ENCODE measurements at regions not wholly inside any gene's neighbourhood (a gene's known extent, or its start where the extent isn't known, plus 50 kb on each side); places are given as distances from the start of the nearest gene placed in this dataset.

DNA sequence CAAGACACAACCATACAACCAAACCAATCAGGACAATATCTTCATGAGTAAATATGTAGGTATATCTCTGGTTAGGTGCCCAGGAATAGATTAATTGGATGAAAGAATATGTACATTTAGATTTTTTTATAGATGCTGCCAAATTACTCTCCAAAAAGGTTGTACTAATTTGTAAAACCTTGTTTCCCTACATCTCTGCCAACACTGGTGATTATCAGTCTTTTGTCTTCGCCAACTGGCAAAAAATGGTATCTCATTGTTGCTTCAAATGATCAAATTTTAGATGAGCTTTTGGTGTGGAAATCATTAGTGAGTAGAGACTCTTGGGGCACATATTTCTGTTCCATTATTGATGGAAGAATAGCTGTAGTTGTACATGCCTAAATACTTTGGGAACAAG is 90.7 kb upstream of the ELL2 start:
- no peak overlapping the region for H3K27ac Mint-ChIP-seq
- H3K36me3 Mint-ChIP-seq (ENCODE audit: low read depth) = no peaks in the 10 kb centered on the region
- peaks cover 2% of the 10 kb centered on the region for H3K27me3 Mint-ChIP-seq (ENCODE audit: insufficient read depth)
- no peaks in the 10 kb centered on the region for H3K4me1 ChIP-seq (ENCODE audit: control insufficient read depth, insufficient read depth, low read length)
- DNase-seq = no peak
- H3K9ac ChIP-seq (ENCODE audit: extremely low read depth, low read length, poor library complexity, severe bottlenecking) = no peak overlapping the region
- no peak overlapping the region for H3K27ac ChIP-seq (ENCODE audit: low read depth, low read length)
- H3K9me3 Mint-ChIP-seq = no peaks in the 10 kb centered on the region
- no peak overlapping the region for H3K4me3 ChIP-seq (ENCODE audit: low read length)
- H3K9me3 ChIP-seq (ENCODE audit: control insufficient read depth, low read length) = no peaks in the 10 kb centered on the region
- H3K4me3 Mint-ChIP-seq = no peak overlapping the region
- no peaks in the 10 kb centered on the region for H3K36me3 ChIP-seq (ENCODE audit: control insufficient read depth, insufficient read depth, low read length)
- no peaks in the 10 kb centered on the region for H3K27me3 ChIP-seq (ENCODE audit: control insufficient read depth, insufficient read depth, low read length, poor library complexity, severe bottlenecking)
- WGBS, 2 experiments (ENCODE audit: insufficient coverage in 1 of 2, insufficient read length in 1 of 2) = 90 to 100% methylated on average over 1 of the region's 1 CpG
- TF ChIP-seq, protein P1, sequence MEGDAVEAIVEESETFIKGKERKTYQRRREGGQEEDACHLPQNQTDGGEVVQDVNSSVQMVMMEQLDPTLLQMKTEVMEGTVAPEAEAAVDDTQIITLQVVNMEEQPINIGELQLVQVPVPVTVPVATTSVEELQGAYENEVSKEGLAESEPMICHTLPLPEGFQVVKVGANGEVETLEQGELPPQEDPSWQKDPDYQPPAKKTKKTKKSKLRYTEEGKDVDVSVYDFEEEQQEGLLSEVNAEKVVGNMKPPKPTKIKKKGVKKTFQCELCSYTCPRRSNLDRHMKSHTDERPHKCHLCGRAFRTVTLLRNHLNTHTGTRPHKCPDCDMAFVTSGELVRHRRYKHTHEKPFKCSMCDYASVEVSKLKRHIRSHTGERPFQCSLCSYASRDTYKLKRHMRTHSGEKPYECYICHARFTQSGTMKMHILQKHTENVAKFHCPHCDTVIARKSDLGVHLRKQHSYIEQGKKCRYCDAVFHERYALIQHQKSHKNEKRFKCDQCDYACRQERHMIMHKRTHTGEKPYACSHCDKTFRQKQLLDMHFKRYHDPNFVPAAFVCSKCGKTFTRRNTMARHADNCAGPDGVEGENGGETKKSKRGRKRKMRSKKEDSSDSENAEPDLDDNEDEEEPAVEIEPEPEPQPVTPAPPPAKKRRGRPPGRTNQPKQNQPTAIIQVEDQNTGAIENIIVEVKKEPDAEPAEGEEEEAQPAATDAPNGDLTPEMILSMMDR (conservative IDR thresholded peaks at IDR 0.05) = no peak
- no peaks in the 10 kb centered on the region for H3K4me1 Mint-ChIP-seq

DNA sequence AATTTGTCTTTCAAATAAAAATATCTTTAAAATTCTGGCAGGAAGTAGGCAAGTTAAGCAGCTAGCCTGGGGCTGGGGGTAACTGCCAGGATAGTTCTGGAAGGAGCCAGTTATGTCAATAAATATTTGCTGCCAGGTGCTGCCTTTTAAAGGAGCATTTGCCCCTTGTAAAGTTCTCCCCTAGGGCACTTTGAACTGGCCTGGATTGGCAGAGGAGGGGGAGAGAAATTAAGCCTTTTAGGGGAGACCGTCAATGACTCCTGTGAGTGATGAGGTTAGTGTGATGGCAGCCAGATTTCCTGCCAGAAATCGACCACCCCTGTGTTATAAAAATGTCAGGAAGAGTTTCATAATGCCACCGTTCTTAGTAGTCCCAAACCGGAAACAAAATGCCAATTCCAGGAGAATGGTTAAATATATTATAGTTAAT is 89.8 kb upstream of the ELL2 start:
- no peaks in the 10 kb centered on the region for H3K27me3 ChIP-seq (ENCODE audit: control insufficient read depth, insufficient read depth, low read length, poor library complexity, severe bottlenecking)
- Mint-ChIP-seq H3K27ac (no peak overlapping the region), H3K4me3 (no peak overlapping the region), H3K9me3 (no peaks in the 10 kb centered on the region), H3K4me1 (no peaks in the 10 kb centered on the region), H3K36me3 (ENCODE audit: low read depth) (no peaks in the 10 kb centered on the region), H3K27me3 (ENCODE audit: insufficient read depth) (peaks cover 2% of the 10 kb centered on the region)
- H3K36me3 ChIP-seq (ENCODE audit: control insufficient read depth, insufficient read depth, low read length) = no peaks in the 10 kb centered on the region
- TF ChIP-seq, protein P1 (conservative IDR thresholded peaks at IDR 0.05) = no peak
- no peak overlapping the region for H3K9ac ChIP-seq (ENCODE audit: extremely low read depth, low read length, poor library complexity, severe bottlenecking)
- no peak for DNase-seq
- H3K27ac ChIP-seq (ENCODE audit: low read depth, low read length) = no peak overlapping the region
- H3K4me3 ChIP-seq (ENCODE audit: low read length) = no peak overlapping the region
- H3K4me1 ChIP-seq (ENCODE audit: control insufficient read depth, insufficient read depth, low read length) = no peaks in the 10 kb centered on the region
- 92 to 100% methylated on average over 1 to 4 of the region's 4 CpGs for WGBS, 2 experiments (ENCODE audit: insufficient coverage in 1 of 2, insufficient read length in 1 of 2)
- no peaks in the 10 kb centered on the region for H3K9me3 ChIP-seq (ENCODE audit: control insufficient read depth, low read length)

GRCh38 chr5:96050273-96050880 is 88.7 kb upstream of the ELL2 start:
- H3K4me1 ChIP-seq (ENCODE audit: control insufficient read depth, insufficient read depth, low read length) = no peaks in the 10 kb centered on the region
- DNase-seq = no peak
- H3K4me3 ChIP-seq (ENCODE audit: low read length) = no peak overlapping the region
- TF ChIP-seq, protein P1 (conservative IDR thresholded peaks at IDR 0.05) = no peak
- peaks cover 2% of the 10 kb centered on the region for H3K27me3 Mint-ChIP-seq (ENCODE audit: insufficient read depth)
- no peaks in the 10 kb centered on the region for H3K9me3 Mint-ChIP-seq
- H3K36me3 ChIP-seq (ENCODE audit: control insufficient read depth, insufficient read depth, low read length) = no peaks in the 10 kb centered on the region
- no peaks in the 10 kb centered on the region for H3K27me3 ChIP-seq (ENCODE audit: control insufficient read depth, insufficient read depth, low read length, poor library complexity, severe bottlenecking)
- no peak overlapping the region for H3K27ac ChIP-seq (ENCODE audit: low read depth, low read length)
- no peak overlapping the region for H3K9ac ChIP-seq (ENCODE audit: extremely low read depth, low read length, poor library complexity, severe bottlenecking)
- no peaks in the 10 kb centered on the region for H3K4me1 Mint-ChIP-seq
- H3K9me3 ChIP-seq (ENCODE audit: control insufficient read depth, low read length) = no peaks in the 10 kb centered on the region
- WGBS, 2 experiments (ENCODE audit: insufficient coverage in 1 of 2, insufficient read length in 1 of 2) = 92 to 100% methylated on average over 2 to 5 of the region's 7 CpGs
- H3K27ac Mint-ChIP-seq = no peak overlapping the region
- no peaks in the 10 kb centered on the region for H3K36me3 Mint-ChIP-seq (ENCODE audit: low read depth)
- no peak overlapping the region for H3K4me3 Mint-ChIP-seq
